GM19328 (cell line): ENCODE measurements at regions not wholly inside any gene's neighbourhood (a gene's known extent, or its start where the extent isn't known, plus 50 kb on each side); places are given as distances from the start of the nearest gene placed in this dataset.
"Not testable (repeated sequence)": the region's sequence is repeated elsewhere in the genome, so short reads cannot be mapped to it uniquely, and the experiment has no call there.

Experiments
- ATAC-seq: cut with Tn5 transposase; IDR thresholded peaks from one replicate; pipeline ENCODE4 v1.9.1; 2021; ENCODE audit warnings: mild to moderate bottlenecking, moderate library complexity; ENCODE audit not compliant: unreplicated experiment

GRCh38 chr5:125691738-125692530 is 731.3 kb upstream of the GRAMD2B start:
- ATAC-seq: not testable (repeated sequence)

- ATAC-seq: no peak
These were observed 727.1 kb upstream of the GRAMD2B start for GRCh38 chr5:125695996-125696655.

DNA sequence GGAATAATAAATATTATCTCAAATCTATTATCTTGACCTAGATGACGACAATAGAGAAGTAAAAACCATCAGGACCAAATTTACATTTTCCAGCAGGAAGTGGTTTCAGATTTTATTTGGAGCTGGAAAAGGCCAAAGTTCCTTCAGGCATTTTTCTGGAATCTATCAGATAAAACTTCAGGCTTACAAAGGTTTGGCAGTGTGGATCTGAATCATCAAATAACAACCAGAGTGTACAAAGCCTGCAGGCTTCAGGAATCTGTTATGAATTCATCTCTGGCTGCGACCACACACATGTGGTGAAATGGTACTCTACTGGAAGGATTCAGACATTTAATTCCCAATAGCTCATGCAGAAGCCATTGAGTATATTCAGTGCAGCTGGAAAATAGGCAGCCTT is 726.4 kb upstream of the GRAMD2B start:
- no peak for ATAC-seq

DNA sequence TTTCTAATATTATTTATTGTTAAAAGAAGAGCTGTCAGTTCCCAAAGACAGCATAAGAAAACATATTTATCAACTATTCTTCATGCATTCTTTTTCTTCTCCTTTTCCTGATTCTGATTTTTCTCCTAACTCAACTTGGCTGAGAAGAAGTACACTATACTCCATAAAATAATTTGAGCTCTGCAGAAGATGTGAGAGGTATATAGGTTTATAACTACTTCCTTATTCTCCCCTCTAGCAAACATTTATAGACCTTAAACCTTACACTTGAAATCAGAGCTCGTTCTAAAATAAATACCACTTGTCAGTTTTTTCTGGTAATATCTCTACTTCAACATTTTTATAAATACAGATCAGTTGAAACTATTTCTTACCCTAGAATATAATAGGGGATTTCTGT is 724.8 kb upstream of the GRAMD2B start:
- ATAC-seq: no peak

GRCh38 chr5:125699860-125700259 is 723.3 kb upstream of the GRAMD2B start:
- ATAC-seq: no peak

GRCh38 chr5:125700380-125700861 is 722.8 kb upstream of the GRAMD2B start:
- ATAC-seq: no peak

DNA sequence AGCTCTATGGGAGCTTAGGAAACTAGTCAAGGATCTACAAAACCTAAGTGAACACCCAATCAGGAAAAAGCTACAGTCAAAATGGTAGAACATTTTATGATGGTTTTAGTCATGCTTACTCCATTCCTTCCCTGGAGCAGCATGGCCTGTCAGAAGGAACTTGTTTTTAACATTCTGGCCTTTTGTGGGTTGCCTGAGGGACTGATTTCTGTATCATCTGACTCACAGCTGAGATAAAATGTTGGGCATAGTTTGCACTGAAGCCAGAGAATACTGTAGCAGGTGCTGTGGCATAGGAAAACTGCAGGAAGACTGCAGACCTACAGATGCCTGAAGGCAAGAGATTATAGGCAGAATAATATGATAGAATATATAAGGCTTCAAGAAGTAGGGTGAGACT is 719.6 kb upstream of the GRAMD2B start:
- ATAC-seq: no peak

GRCh38 chr5:125704888-125705287 is 718.3 kb upstream of the GRAMD2B start:
- no peak for ATAC-seq

- no peak for ATAC-seq
These were observed 714.6 kb upstream of the GRAMD2B start for GRCh38 chr5:125708583-125708982.

DNA sequence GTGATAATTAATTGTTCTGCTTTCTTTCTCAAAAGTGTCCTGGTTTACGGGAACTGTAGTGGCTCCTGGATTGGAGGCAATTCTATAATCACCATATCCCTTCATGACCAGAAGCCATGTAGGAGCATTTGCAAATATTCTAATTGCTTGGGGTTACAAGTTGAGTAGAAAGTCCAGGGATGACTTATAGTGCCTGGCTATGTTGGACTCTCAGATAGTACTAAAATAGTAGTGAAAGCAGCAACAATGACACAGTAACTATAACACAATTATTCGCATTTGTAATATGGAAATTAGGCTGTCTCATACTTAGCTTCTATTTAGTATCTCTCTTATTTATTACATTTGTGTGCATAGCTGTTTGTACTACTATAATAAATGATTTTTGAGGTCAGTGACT is 712.5 kb upstream of the GRAMD2B start:
- no peak for ATAC-seq

DNA sequence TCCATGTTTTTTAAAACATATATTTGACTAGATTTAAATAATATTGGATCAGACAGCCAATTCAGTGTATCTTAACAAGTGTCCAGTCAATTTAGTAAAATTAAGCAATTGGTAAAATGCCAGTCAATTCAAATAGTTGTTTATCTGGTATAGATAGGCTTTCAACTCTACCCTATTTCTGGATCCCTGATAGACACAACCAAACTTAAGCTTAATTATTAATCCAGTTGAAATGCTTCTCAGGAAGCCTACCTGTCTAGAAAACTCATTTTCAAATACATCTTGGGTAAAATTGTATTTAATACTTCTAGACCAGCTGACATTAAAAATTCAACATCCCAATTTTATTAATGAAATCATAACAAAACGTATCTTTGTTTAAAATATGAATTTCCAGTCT is 710.8 kb upstream of the GRAMD2B start:
- no peak for ATAC-seq

- no peak for ATAC-seq
These were observed 710.0 kb upstream of the GRAMD2B start for GRCh38 chr5:125713109-125713805.

DNA sequence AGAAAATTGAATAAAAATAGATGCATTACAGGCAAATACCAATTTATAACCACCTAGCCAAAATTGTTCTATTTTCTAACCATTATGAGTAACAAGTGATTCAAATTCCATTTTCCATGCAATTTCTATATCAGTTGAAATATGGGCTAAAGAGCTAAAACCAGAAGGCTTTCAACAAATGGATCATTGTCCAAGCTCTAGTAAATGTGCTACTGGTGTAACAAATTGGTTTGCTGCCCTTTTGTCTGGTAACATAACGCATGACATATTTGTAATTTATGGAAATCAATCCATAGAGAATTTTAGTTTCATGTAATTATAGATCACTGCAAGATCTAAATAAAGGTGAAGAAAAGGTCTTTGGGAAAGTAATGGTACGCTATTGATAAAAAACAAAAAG is 708.0 kb upstream of the GRAMD2B start:
- ATAC-seq: no peak

GRCh38 chr5:125717209-125717608 is 706.0 kb upstream of the GRAMD2B start:
- no peak for ATAC-seq

GRCh38 chr5:125719681-125720347 is 703.4 kb upstream of the GRAMD2B start:
- no peak for ATAC-seq

DNA sequence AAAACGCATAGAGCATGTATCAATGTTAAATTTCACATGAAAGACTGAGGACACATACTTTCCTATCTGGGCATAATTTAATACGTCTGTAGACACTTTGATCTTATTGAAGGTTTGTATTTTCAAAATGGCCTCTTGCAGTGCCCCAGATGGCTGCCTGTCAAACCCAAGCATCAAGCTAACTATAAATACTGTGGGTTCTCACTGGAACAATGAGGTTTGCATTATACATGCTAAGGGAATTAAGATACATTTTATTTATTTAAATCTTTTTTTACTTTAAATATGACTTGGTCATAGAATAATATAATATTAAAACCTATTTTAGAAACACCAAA is 702.9 kb upstream of the GRAMD2B start:
- ATAC-seq: no peak

DNA sequence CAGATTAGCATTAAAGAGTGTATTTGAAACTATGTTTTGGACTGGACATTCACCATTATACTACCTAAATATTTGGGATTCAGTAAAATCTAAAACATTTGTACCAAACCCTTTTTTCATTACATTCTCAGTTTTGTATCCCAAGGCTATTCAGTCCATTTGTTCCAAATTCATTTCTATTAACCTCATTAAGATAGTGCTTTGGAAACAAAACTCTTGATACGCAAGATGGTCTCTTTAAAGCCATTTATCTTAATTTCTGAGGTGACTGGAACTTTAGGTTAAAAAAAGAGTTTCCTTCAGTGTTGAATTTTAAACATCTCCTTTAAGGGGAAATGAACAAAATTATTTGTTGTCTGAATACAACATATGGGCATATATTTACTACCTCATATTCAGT is 702.5 kb upstream of the GRAMD2B start:
- ATAC-seq: no peak

- no peak for ATAC-seq
These were observed 700.7 kb upstream of the GRAMD2B start for GRCh38 chr5:125722550-125722949.

DNA sequence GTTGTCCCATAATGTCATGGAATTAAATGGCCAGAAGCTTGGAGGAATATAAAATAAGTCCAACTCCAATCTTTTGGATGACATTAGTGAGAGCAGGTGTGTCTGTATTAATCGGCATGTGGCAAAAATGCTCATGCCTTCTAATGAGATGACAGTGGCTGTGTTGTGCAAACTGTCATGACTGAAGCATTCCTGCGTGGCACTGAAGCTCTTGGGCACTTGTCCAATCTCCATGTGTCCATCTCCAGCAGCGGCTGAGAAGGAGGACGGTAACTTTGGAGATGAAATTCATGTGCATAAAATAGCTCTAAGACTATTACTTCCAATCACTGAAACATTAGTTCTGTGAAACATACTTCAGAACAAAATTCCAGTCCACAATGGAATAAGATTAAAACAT is 697.5 kb upstream of the GRAMD2B start:
- no peak for ATAC-seq

DNA sequence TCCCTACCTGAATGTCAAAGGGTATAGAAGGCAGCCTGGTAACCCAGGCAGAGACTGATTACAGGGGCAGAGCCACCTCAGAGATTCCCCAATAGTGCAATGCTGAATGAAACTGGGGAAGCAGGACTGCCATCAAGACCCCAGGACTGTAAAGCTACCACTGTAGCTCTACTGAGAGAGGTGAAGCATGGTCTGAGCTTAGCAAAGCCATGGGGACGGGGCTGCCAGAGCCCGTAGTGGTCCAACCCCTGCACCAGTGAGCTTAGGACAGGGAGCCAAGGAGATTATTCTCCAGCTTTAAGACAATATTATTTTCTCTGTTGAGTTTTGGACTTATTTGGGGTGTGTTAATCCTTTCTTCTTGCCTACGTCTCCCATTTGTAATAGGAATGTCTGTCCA is 679.3 kb upstream of the GRAMD2B start:
- no peak for ATAC-seq

DNA sequence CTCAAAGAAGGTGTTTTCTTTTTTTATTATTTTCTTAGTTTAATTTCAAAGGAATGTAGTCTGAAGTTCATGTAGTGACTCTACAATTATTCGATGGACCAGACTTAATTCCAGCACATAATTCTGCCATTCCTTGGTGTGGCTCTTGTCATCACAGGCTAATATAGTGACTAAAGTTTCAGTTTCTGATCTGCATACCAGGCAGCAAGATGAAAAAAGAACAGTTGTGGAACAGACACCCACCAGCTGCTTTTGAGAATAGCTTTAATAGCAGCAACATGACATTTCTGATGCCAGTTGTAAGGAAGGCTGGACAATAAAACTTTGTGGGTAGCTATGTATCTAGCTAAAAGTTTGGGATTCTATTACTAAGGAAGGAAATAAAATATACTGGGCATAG is 676.3 kb upstream of the GRAMD2B start:
- ATAC-seq: no peak
